Adrenal gland (tissue), 5 donors: ENCODE measurements at regions not wholly inside any gene's neighbourhood (a gene's known extent, or its start where the extent isn't known, plus 50 kb on each side); places are given as distances from the start of the nearest gene placed in this dataset.
"Not testable (repeated sequence)": the region's sequence is repeated elsewhere in the genome, so short reads cannot be mapped to it uniquely, and the experiment has no call there.

Experiments
- CTCF ChIP-seq, 6 experiments: fragments of 450-650 bp in 4 of 6; fragments of 200-600 bp in 2 of 6; sonication (generic) in 1 of 6; IDR thresholded peaks; 1 replicate in 5 of 6; 2 replicates in 1 of 6; pipeline versions ENCODE4 v1.5.1 to v1.8.0; 2016 to 2021; ENCODE audit warnings: antibody characterized with exemption in 6 of 6, mild to moderate bottlenecking in 2 of 6, moderate library complexity in 1 of 6
- POLR2A ChIP-seq, 2 donors: fragments of 450-650 bp; IDR thresholded peaks; one replicate each; pipeline ENCODE4 v1.6.1; 2017; ENCODE audit warnings: antibody characterized with exemption in 2 of 2, mild to moderate bottlenecking in 2 of 2, moderate library complexity in 1 of 2
- donor health status: DM: no; HTN: no; CAD: no.

GRCh38 chr15:81791322-81791721, 254.5 kb downstream of the MEX3B start:
- TF ChIP-seq CTCF, POLR2A (IDR thresholded peaks at IDR 0.05): not testable (repeated sequence)
